GM18519 (cell line): ENCODE measurements at regions not wholly inside any gene's neighbourhood (a gene's known extent, or its start where the extent isn't known, plus 50 kb on each side); places are given as distances from the start of the nearest gene placed in this dataset.

Source experiments
- ATAC-seq: cut with Tn5 transposase; IDR thresholded peaks from one replicate; pipeline ENCODE4 v1.9.1; 2021; ENCODE audit warnings: mild to moderate bottlenecking, moderate library complexity; ENCODE audit not compliant: unreplicated experiment, low FRiP score

- no peak for ATAC-seq
Measured at GRCh38 chr4:159497936-159498335, 395.1 kb downstream of the RAPGEF2 start.

- no peak for ATAC-seq
Measured at GRCh38 chr4:159498446-159499115, 395.7 kb downstream of the RAPGEF2 start.

GRCh38 chr4:159500861-159501260, 398.0 kb downstream of the RAPGEF2 start:
- ATAC-seq = no peak

GRCh38 chr4:159503236-159504008, 400.5 kb downstream of the RAPGEF2 start:
- ATAC-seq = no peak

- no peak for ATAC-seq
Measured at GRCh38 chr4:159504684-159505083, 401.8 kb downstream of the RAPGEF2 start.

- no peak for ATAC-seq
Measured at GRCh38 chr4:159505266-159505975, 402.5 kb downstream of the RAPGEF2 start.

- no peak for ATAC-seq
Measured at GRCh38 chr4:159506801-159507517, 404.1 kb downstream of the RAPGEF2 start.

- no peak for ATAC-seq
Measured at GRCh38 chr4:159508917-159509500, 406.1 kb downstream of the RAPGEF2 start.

GRCh38 chr4:159512348-159512747, 409.5 kb downstream of the RAPGEF2 start:
- ATAC-seq = no peak

GRCh38 chr4:159515314-159516025, 412.6 kb downstream of the RAPGEF2 start:
- ATAC-seq = no peak

- no peak for ATAC-seq
Measured at GRCh38 chr4:159516556-159517140, 413.8 kb downstream of the RAPGEF2 start.

GRCh38 chr4:159520074-159520473, 417.2 kb downstream of the RAPGEF2 start:
- ATAC-seq = no peak

- ATAC-seq = no peak
Measured at GRCh38 chr4:159526172-159526571, 423.3 kb downstream of the RAPGEF2 start.

GRCh38 chr4:159534655-159535054, 431.8 kb downstream of the RAPGEF2 start:
- ATAC-seq = no peak

- ATAC-seq = no peak
Measured at GRCh38 chr4:159538556-159538955, 435.7 kb downstream of the RAPGEF2 start.

- no peak for ATAC-seq
Measured at GRCh38 chr4:159540038-159540437, 437.2 kb downstream of the RAPGEF2 start.

- ATAC-seq = no peak
Measured at GRCh38 chr4:159540501-159540900, 437.6 kb downstream of the RAPGEF2 start.

- ATAC-seq = no peak
Measured at GRCh38 chr4:159541143-159541542, 438.3 kb downstream of the RAPGEF2 start.

- no peak for ATAC-seq
Measured at GRCh38 chr4:159542296-159542695, 439.4 kb downstream of the RAPGEF2 start.
